Left lung (tissue), 4 donors: ENCODE measurements at regions not wholly inside any gene's neighbourhood (a gene's known extent, or its start where the extent isn't known, plus 50 kb on each side); places are given as distances from the start of the nearest gene placed in this dataset.

Source experiments
- ATAC-seq: fragments of 200-7000 bp; cut with Tn5 transposase; one replicate; pipeline ENCODE4 v1.9.1; 2020; ENCODE audit warnings: moderate library complexity
- DNase-seq, 4 donors: peaks; one replicate each; pipeline ENCODE4 v3.0.0-alpha.2; 2013 to 2020
- H3K27ac ChIP-seq, 2 donors: fragments of 200-600 bp; sonication (generic) in 1 of 2; one replicate each; pipeline versions ENCODE4 v1.5.0 to v1.8.0; 2020 to 2021
- H3K27me3 ChIP-seq, 2 donors: fragments of 200-600 bp; sonication (generic) in 1 of 2; one replicate each; pipeline versions ENCODE4 v1.5.0 to v1.8.0; 2020 to 2021
- H3K36me3 ChIP-seq, 2 donors: fragments of 200-600 bp; sonication (generic) in 1 of 2; one replicate each; pipeline versions ENCODE4 v1.5.0 to v1.8.0; 2020 to 2021
- H3K4me1 ChIP-seq, 2 donors: fragments of 200-600 bp; one replicate each; pipeline ENCODE4 v1.8.0; 2021
- H3K4me3 ChIP-seq, 2 donors: fragments of 200-600 bp; sonication (generic) in 1 of 2; one replicate each; pipeline versions ENCODE4 v1.5.0 to v1.8.0; 2020 to 2021; ENCODE audit warnings: mild to moderate bottlenecking in 1 of 2
- H3K9me3 ChIP-seq, 2 donors: fragments of 200-600 bp; sonication (generic) in 1 of 2; one replicate each; pipeline versions ENCODE4 v1.5.0 to v1.8.0; 2020 to 2021
- CTCF ChIP-seq, 2 donors: fragments of 200-600 bp; sonication (generic) in 1 of 2; IDR thresholded peaks; one replicate each; pipeline versions ENCODE4 v1.5.0 to v1.8.0; 2021; ENCODE audit warnings: antibody characterized with exemption in 2 of 2
- intact Hi-C, 2 donors: fragments of 100-400 bp; cut with DNase I; formaldehyde crosslinking; loops; one replicate each; pipeline versions ENCODE4 v1.11.2 to v1.14.2; 2022
- donor health status: DM: no; HTN: yes; CAD: no.
- donor health status: DM: no; HTN: no; CAD: no.

- Histone ChIP-seq H3K4me3 (no peak overlapping the region), H3K4me1 (no peaks in the 10 kb centered on the region), H3K27ac (no peak overlapping the region), H3K9me3 (no peaks in the 10 kb centered on the region), H3K36me3 (no peaks in the 10 kb centered on the region), H3K27me3 (no peaks in the 10 kb centered on the region)
- intact Hi-C loops = no loop called here
- TF ChIP-seq CTCF (IDR thresholded peaks at IDR 0.05) = no peak
- no peak for DNase-seq
- ATAC-seq = no peak
These were observed 51.9 kb upstream of the TMEM163 start for GRCh38 chr2:134770702-134771101.

- ATAC-seq = no peak
- H3K36me3 ChIP-seq = no peaks in the 10 kb centered on the region
- H3K4me1 ChIP-seq = no peaks in the 10 kb centered on the region
- H3K27me3 ChIP-seq = no peaks in the 10 kb centered on the region
- no peak for DNase-seq
- no peaks in the 10 kb centered on the region for H3K9me3 ChIP-seq
- no peak overlapping the region for H3K27ac ChIP-seq
- intact Hi-C loops = no loop called here
- H3K4me3 ChIP-seq = no peak overlapping the region
- TF ChIP-seq CTCF (IDR thresholded peaks at IDR 0.05) = no peak
These were observed 52.6 kb upstream of the TMEM163 start for GRCh38 chr2:134771313-134771801.

- H3K27ac ChIP-seq = no peak overlapping the region
- DNase-seq (no peak), ATAC-seq (no peak)
- no peak for TF ChIP-seq CTCF (IDR thresholded peaks at IDR 0.05)
- H3K36me3 ChIP-seq = no peaks in the 10 kb centered on the region
- H3K4me3 ChIP-seq = no peak overlapping the region
- intact Hi-C loops = no loop called here
- no peaks in the 10 kb centered on the region for H3K4me1 ChIP-seq
- no peaks in the 10 kb centered on the region for H3K9me3 ChIP-seq
- no peaks in the 10 kb centered on the region for H3K27me3 ChIP-seq
These were observed 53.8 kb upstream of the TMEM163 start for GRCh38 chr2:134772493-134773169.

- intact Hi-C loops = no loop called here
- Histone ChIP-seq H3K36me3 (no peaks in the 10 kb centered on the region), H3K4me3 (no peak overlapping the region), H3K27ac (no peak overlapping the region), H3K27me3 (no peaks in the 10 kb centered on the region), H3K4me1 (no peaks in the 10 kb centered on the region), H3K9me3 (no peaks in the 10 kb centered on the region)
- TF ChIP-seq CTCF (IDR thresholded peaks at IDR 0.05) = no peak
- DNase-seq = no peak
- peak; percentile 30 for ATAC-seq
These were observed 54.5 kb upstream of the TMEM163 start for GRCh38 chr2:134773335-134773734.

GRCh38 chr2:134773759-134774742, 55.3 kb upstream of the TMEM163 start:
- H3K27ac ChIP-seq = no peak overlapping the region
- H3K9me3 ChIP-seq = no peaks in the 10 kb centered on the region
- intact Hi-C loops = no loop called here
- H3K27me3 ChIP-seq = no peaks in the 10 kb centered on the region
- H3K36me3 ChIP-seq = no peaks in the 10 kb centered on the region
- DNase-seq (no peak), ATAC-seq (no peak)
- TF ChIP-seq CTCF (IDR thresholded peaks at IDR 0.05) = no peak
- H3K4me3 ChIP-seq = no peak overlapping the region
- H3K4me1 ChIP-seq = no peaks in the 10 kb centered on the region
